ENCODE measurements at regions not wholly inside any gene's neighbourhood (a gene's known extent, or its start where the extent isn't known, plus 50 kb on each side); places are given as distances from the start of the nearest gene placed in this dataset.

GRCh38 chr6:164570801-164571200 lies 738.6 kb downstream of the C6orf118 start:
- DNase-seq (ENCODE audit: low spot score): no peak
- H3K27ac ChIP-seq: no peak overlapping the region
- no peak overlapping the region for H3K4me3 ChIP-seq
- TF ChIP-seq CTCF (IDR thresholded peaks at IDR 0.05): no peak

- TF ChIP-seq CTCF (IDR thresholded peaks at IDR 0.05): no peak
- H3K27ac ChIP-seq: no peak overlapping the region
Observed at GRCh38 chr6:164569509-164569908, 739.9 kb downstream of the C6orf118 start.

GRCh38 chr6:164563924-164564323 lies 745.5 kb downstream of the C6orf118 start:
- H3K27ac ChIP-seq: no peak overlapping the region
- DNase-seq (ENCODE audit: low spot score): no peak
- no peak overlapping the region for H3K4me3 ChIP-seq

More at GRCh38 chr6:164569509-164569908, 739.9 kb downstream of the C6orf118 start:
- DNase-seq (ENCODE audit: low spot score): no peak
- no peak overlapping the region for H3K4me3 ChIP-seq

GRCh38 chr6:164561656-164562055 lies 747.7 kb downstream of the C6orf118 start:
- no peak for DNase-seq (ENCODE audit: low spot score)
- no peak overlapping the region for H3K27ac ChIP-seq
- no peak for TF ChIP-seq CTCF (IDR thresholded peaks at IDR 0.05)
- H3K4me3 ChIP-seq: no peak overlapping the region

More at GRCh38 chr6:164563924-164564323, 745.5 kb downstream of the C6orf118 start:
- no peak for TF ChIP-seq CTCF (IDR thresholded peaks at IDR 0.05)

GRCh38 chr6:164554700-164555476 lies 754.5 kb downstream of the C6orf118 start:
- Histone ChIP-seq H3K27ac (no peak overlapping the region), H3K4me3 (no peak overlapping the region)
- TF ChIP-seq CTCF (IDR thresholded peaks at IDR 0.05): no peak
- DNase-seq (ENCODE audit: low spot score): no peak

GRCh38 chr6:164554226-164554625 lies 755.2 kb downstream of the C6orf118 start:
- H3K4me3 ChIP-seq: no peak overlapping the region
- no peak for DNase-seq (ENCODE audit: low spot score)
- no peak for TF ChIP-seq CTCF (IDR thresholded peaks at IDR 0.05)
- H3K27ac ChIP-seq: no peak overlapping the region

GRCh38 chr6:164551706-164552105 lies 757.7 kb downstream of the C6orf118 start:
- Histone ChIP-seq H3K27ac (no peak overlapping the region), H3K4me3 (no peak overlapping the region)
- no peak for TF ChIP-seq CTCF (IDR thresholded peaks at IDR 0.05)
- no peak for DNase-seq (ENCODE audit: low spot score)
